ENCODE measurements at regions not wholly inside any gene's neighbourhood (a gene's known extent, or its start where the extent isn't known, plus 50 kb on each side); places are given as distances from the start of the nearest gene placed in this dataset.
"Not testable (repeated sequence)": the region's sequence is repeated elsewhere in the genome, so short reads cannot be mapped to it uniquely, and the experiment has no call there.

GRCh38 chr15:75100679-75101078 lies 77.3 kb downstream of the PPCDC start:
- no peak for DNase-seq (ENCODE audit: low read depth in 2 of 2)

- no peak for DNase-seq (ENCODE audit: low read depth in 2 of 2)
Measured at GRCh38 chr15:75104804-75105557, 81.6 kb downstream of the PPCDC start.

- DNase-seq (ENCODE audit: low read depth in 2 of 2) = no peak
Measured at GRCh38 chr15:75107516-75107907, 84.1 kb downstream of the PPCDC start.

- peak; percentile 38 to 39 for DNase-seq (ENCODE audit: low read depth in 2 of 2)
Measured at GRCh38 chr15:75107908-75108838, 84.8 kb downstream of the PPCDC start.

- DNase-seq (ENCODE audit: low read depth in 2 of 2) = no peak
Measured at GRCh38 chr15:75109021-75109735, 85.8 kb downstream of the PPCDC start.

- no peak for DNase-seq (ENCODE audit: low read depth in 2 of 2)
Measured at GRCh38 chr15:75109736-75110130, 86.3 kb downstream of the PPCDC start.

- DNase-seq (ENCODE audit: low read depth in 2 of 2) = no peak
Measured at GRCh38 chr15:75112278-75112847, 89.0 kb downstream of the PPCDC start.

- DNase-seq (ENCODE audit: low read depth in 2 of 2) = no peak
Measured at GRCh38 chr15:75112848-75113492, 88.7 kb upstream of the C15orf39 start.

GRCh38 chr15:75114327-75114726 lies 87.4 kb upstream of the C15orf39 start:
- DNase-seq (ENCODE audit: low read depth in 2 of 2) = no peak

GRCh38 chr15:75114796-75115195 lies 86.9 kb upstream of the C15orf39 start:
- no peak for DNase-seq (ENCODE audit: low read depth in 2 of 2)

- DNase-seq (ENCODE audit: low read depth in 2 of 2) = not testable (repeated sequence)
Measured at GRCh38 chr15:75115411-75115913, 86.2 kb upstream of the C15orf39 start.

- not testable (repeated sequence) for DNase-seq (ENCODE audit: low read depth in 2 of 2)
Measured at GRCh38 chr15:75116143-75116542, 85.5 kb upstream of the C15orf39 start.

GRCh38 chr15:75117993-75118392 lies 83.7 kb upstream of the C15orf39 start:
- DNase-seq (ENCODE audit: low read depth in 2 of 2) = no peak

GRCh38 chr15:75119312-75119711 lies 82.4 kb upstream of the C15orf39 start:
- not testable (repeated sequence) for DNase-seq (ENCODE audit: low read depth in 2 of 2)

- no peak for DNase-seq (ENCODE audit: low read depth in 2 of 2)
Measured at GRCh38 chr15:75121491-75121890, 80.2 kb upstream of the C15orf39 start.

GRCh38 chr15:75123395-75123794 lies 78.3 kb upstream of the C15orf39 start:
- no peak for DNase-seq (ENCODE audit: low read depth in 2 of 2)

GRCh38 chr15:75124278-75124677 lies 77.4 kb upstream of the C15orf39 start:
- not testable (repeated sequence) for DNase-seq (ENCODE audit: low read depth in 2 of 2)

- DNase-seq (ENCODE audit: low read depth in 2 of 2) = no peak
Measured at GRCh38 chr15:75125935-75126334, 75.7 kb upstream of the C15orf39 start.

- no peak for DNase-seq (ENCODE audit: low read depth in 2 of 2)
Measured at GRCh38 chr15:75126864-75127580, 74.7 kb upstream of the C15orf39 start.

GRCh38 chr15:75129788-75130187 lies 71.9 kb upstream of the C15orf39 start:
- no peak for DNase-seq (ENCODE audit: low read depth in 2 of 2)
